ENCODE measurements at regions not wholly inside any gene's neighbourhood (a gene's known extent, or its start where the extent isn't known, plus 50 kb on each side); places are given as distances from the start of the nearest gene placed in this dataset.
A peak's percentile ranks its signal among the peaks of the same experiment; 100 is the strongest.

GRCh38 chrX:3468031-3468430, 121.6 kb upstream of the MXRA5 start:
- Mint-ChIP-seq H3K36me3 (ENCODE audit: low read depth) (no peaks in the 10 kb centered on the region), H3K27ac (no peak overlapping the region), H3K4me1 (peaks cover 4% of the 10 kb centered on the region), H3K4me3 (no peak overlapping the region), H3K27me3 (ENCODE audit: low read depth) (peaks cover 37% of the 10 kb centered on the region), H3K9me3 (peaks cover 11% of the 10 kb centered on the region)
- no peak for TF ChIP-seq CTCF (IDR thresholded peaks at IDR 0.05; ENCODE audit: unreplicated experiment in 3 of 3)

- H3K4me1 Mint-ChIP-seq: peaks cover 20% of the 10 kb centered on the region
- TF ChIP-seq CTCF (IDR thresholded peaks at IDR 0.05; ENCODE audit: unreplicated experiment in 3 of 3): no peak
- peaks cover 11% of the 10 kb centered on the region for H3K9me3 Mint-ChIP-seq
- H3K27ac Mint-ChIP-seq: no peak overlapping the region
- H3K27me3 Mint-ChIP-seq (ENCODE audit: low read depth): peaks cover 35% of the 10 kb centered on the region
- no peaks in the 10 kb centered on the region for H3K36me3 Mint-ChIP-seq (ENCODE audit: low read depth)
- no peak overlapping the region for H3K4me3 Mint-ChIP-seq
These were observed 118.6 kb upstream of the MXRA5 start for GRCh38 chrX:3465017-3465416.

GRCh38 chrX:3462166-3462508, 115.7 kb upstream of the MXRA5 start:
- Mint-ChIP-seq H3K36me3 (ENCODE audit: low read depth) (no peaks in the 10 kb centered on the region), H3K27me3 (ENCODE audit: low read depth) (peaks cover 17% of the 10 kb centered on the region), H3K9me3 (peaks cover 8% of the 10 kb centered on the region), H3K27ac (peak overlapping the region; percentile 86 to 94 (median 87)), H3K4me3 (peak overlapping the region in 1 of 3 experiments; percentile 37), H3K4me1 (peaks cover 30% of the 10 kb centered on the region)
- no peak for TF ChIP-seq CTCF (IDR thresholded peaks at IDR 0.05; ENCODE audit: unreplicated experiment in 3 of 3)

GRCh38 chrX:3461397-3462165, 115.1 kb upstream of the MXRA5 start:
- H3K4me3 Mint-ChIP-seq: peak overlapping the region; percentile 20 to 55 (median 37)
- peaks cover 15% of the 10 kb centered on the region for H3K27me3 Mint-ChIP-seq (ENCODE audit: low read depth)
- peak overlapping the region; percentile 86 to 94 (median 87) for H3K27ac Mint-ChIP-seq
- H3K4me1 Mint-ChIP-seq: peaks cover 30% of the 10 kb centered on the region
- H3K9me3 Mint-ChIP-seq: peaks cover 10% of the 10 kb centered on the region
- H3K36me3 Mint-ChIP-seq (ENCODE audit: low read depth): no peaks in the 10 kb centered on the region
- TF ChIP-seq CTCF (IDR thresholded peaks at IDR 0.05; ENCODE audit: unreplicated experiment in 3 of 3): no peak

GRCh38 chrX:3455796-3456195, 109.3 kb upstream of the MXRA5 start:
- no peak for TF ChIP-seq CTCF (IDR thresholded peaks at IDR 0.05; ENCODE audit: unreplicated experiment in 3 of 3)
- Mint-ChIP-seq H3K9me3 (peaks cover 7% of the 10 kb centered on the region), H3K4me1 (peaks cover 25% of the 10 kb centered on the region), H3K4me3 (no peak overlapping the region), H3K27ac (no peak overlapping the region), H3K27me3 (ENCODE audit: low read depth) (peaks cover 6% of the 10 kb centered on the region), H3K36me3 (ENCODE audit: low read depth) (no peaks in the 10 kb centered on the region)

- Mint-ChIP-seq H3K27me3 (ENCODE audit: low read depth) (no peaks in the 10 kb centered on the region), H3K9me3 (peaks cover 8% of the 10 kb centered on the region)
These were observed 105.1 kb upstream of the MXRA5 start for GRCh38 chrX:3451571-3451970.

More at GRCh38 chrX:3451571-3451970, 105.1 kb upstream of the MXRA5 start:
- Mint-ChIP-seq H3K4me1 (peaks cover 19% of the 10 kb centered on the region), H3K27ac (peak overlapping the region; percentile 47 to 76 (median 54)), H3K36me3 (ENCODE audit: low read depth) (no peaks in the 10 kb centered on the region), H3K4me3 (no peak overlapping the region)
- TF ChIP-seq CTCF (IDR thresholded peaks at IDR 0.05; ENCODE audit: unreplicated experiment in 3 of 3): no peak
